ENCODE measurements at regions not wholly inside any gene's neighbourhood (a gene's known extent, or its start where the extent isn't known, plus 50 kb on each side); places are given as distances from the start of the nearest gene placed in this dataset.

GRCh38 chr5:141790630-141791029, 87.6 kb downstream of the PCDH1 start:
- no peak for DNase-seq (ENCODE audit: low read depth)
- H3K27me3 ChIP-seq (ENCODE audit: control insufficient read depth, insufficient read depth, low read length), result peaks cover 10% of the 10 kb centered on the region
- no peak for TF ChIP-seq CTCF (IDR thresholded peaks at IDR 0.05; ENCODE audit: insufficient read depth, low read length, poor library complexity, severe bottlenecking)
- no peaks in the 10 kb centered on the region for H3K36me3 ChIP-seq (ENCODE audit: control insufficient read depth, insufficient read depth, low read length)
- H3K4me3 ChIP-seq (ENCODE audit: low read depth, low read length), result no peak overlapping the region

- Histone ChIP-seq H3K27me3 (ENCODE audit: control insufficient read depth, insufficient read depth, low read length) (peaks cover 10% of the 10 kb centered on the region), H3K36me3 (ENCODE audit: control insufficient read depth, insufficient read depth, low read length) (no peaks in the 10 kb centered on the region), H3K4me3 (ENCODE audit: low read depth, low read length) (no peak overlapping the region)
- TF ChIP-seq CTCF (IDR thresholded peaks at IDR 0.05; ENCODE audit: insufficient read depth, low read length, poor library complexity, severe bottlenecking), result no peak
- no peak for DNase-seq (ENCODE audit: low read depth)
Observed at GRCh38 chr5:141789330-141789729, 88.9 kb downstream of the PCDH1 start.

GRCh38 chr5:141788296-141788970, 89.8 kb downstream of the PCDH1 start:
- Histone ChIP-seq H3K27me3 (ENCODE audit: control insufficient read depth, insufficient read depth, low read length) (peaks cover 10% of the 10 kb centered on the region), H3K36me3 (ENCODE audit: control insufficient read depth, insufficient read depth, low read length) (no peaks in the 10 kb centered on the region), H3K4me3 (ENCODE audit: low read depth, low read length) (no peak overlapping the region)
- no peak for DNase-seq (ENCODE audit: low read depth)
- TF ChIP-seq CTCF (IDR thresholded peaks at IDR 0.05; ENCODE audit: insufficient read depth, low read length, poor library complexity, severe bottlenecking), result no peak

- peaks cover 10% of the 10 kb centered on the region for H3K27me3 ChIP-seq (ENCODE audit: control insufficient read depth, insufficient read depth, low read length)
- no peaks in the 10 kb centered on the region for H3K36me3 ChIP-seq (ENCODE audit: control insufficient read depth, insufficient read depth, low read length)
- TF ChIP-seq CTCF (IDR thresholded peaks at IDR 0.05; ENCODE audit: insufficient read depth, low read length, poor library complexity, severe bottlenecking), result no peak
- DNase-seq (ENCODE audit: low read depth), result no peak
- no peak overlapping the region for H3K4me3 ChIP-seq (ENCODE audit: low read depth, low read length)
Observed at GRCh38 chr5:141787376-141787775, 90.8 kb downstream of the PCDH1 start.

GRCh38 chr5:141786700-141787099, 91.5 kb downstream of the PCDH1 start:
- H3K36me3 ChIP-seq (ENCODE audit: control insufficient read depth, insufficient read depth, low read length), result no peaks in the 10 kb centered on the region
- no peak for DNase-seq (ENCODE audit: low read depth)
- TF ChIP-seq CTCF (IDR thresholded peaks at IDR 0.05; ENCODE audit: insufficient read depth, low read length, poor library complexity, severe bottlenecking), result no peak
- H3K4me3 ChIP-seq (ENCODE audit: low read depth, low read length), result no peak overlapping the region
- H3K27me3 ChIP-seq (ENCODE audit: control insufficient read depth, insufficient read depth, low read length), result peaks cover 10% of the 10 kb centered on the region

GRCh38 chr5:141785711-141786110, 92.5 kb downstream of the PCDH1 start:
- H3K36me3 ChIP-seq (ENCODE audit: control insufficient read depth, insufficient read depth, low read length), result no peaks in the 10 kb centered on the region
- H3K4me3 ChIP-seq (ENCODE audit: low read depth, low read length), result no peak overlapping the region
- peaks cover 10% of the 10 kb centered on the region for H3K27me3 ChIP-seq (ENCODE audit: control insufficient read depth, insufficient read depth, low read length)
- no peak for TF ChIP-seq CTCF (IDR thresholded peaks at IDR 0.05; ENCODE audit: insufficient read depth, low read length, poor library complexity, severe bottlenecking)
- no peak for DNase-seq (ENCODE audit: low read depth)
